Vagina (tissue), 2 donors: ENCODE measurements at regions not wholly inside any gene's neighbourhood (a gene's known extent, or its start where the extent isn't known, plus 50 kb on each side); places are given as distances from the start of the nearest gene placed in this dataset.

Source experiments
- POLR2A ChIP-seq, 2 donors: fragments of 450-650 bp; IDR thresholded peaks; one replicate each; pipeline ENCODE4 v1.6.1; 2017; ENCODE audit warnings: antibody characterized with exemption in 2 of 2, mild to moderate bottlenecking in 2 of 2, moderate library complexity in 2 of 2
- TF ChIP-seq, protein P1 (sequence below), 3 experiments: fragments of 450-650 bp in 2 of 3; fragments of 200-600 bp in 1 of 3; sonication (generic) in 1 of 3; IDR thresholded peaks; one replicate each; pipeline ENCODE4 v1.5.1; 2017 to 2019; ENCODE audit warnings: antibody characterized with exemption in 3 of 3, mild to moderate bottlenecking in 2 of 3, moderate library complexity in 2 of 3

DNA sequence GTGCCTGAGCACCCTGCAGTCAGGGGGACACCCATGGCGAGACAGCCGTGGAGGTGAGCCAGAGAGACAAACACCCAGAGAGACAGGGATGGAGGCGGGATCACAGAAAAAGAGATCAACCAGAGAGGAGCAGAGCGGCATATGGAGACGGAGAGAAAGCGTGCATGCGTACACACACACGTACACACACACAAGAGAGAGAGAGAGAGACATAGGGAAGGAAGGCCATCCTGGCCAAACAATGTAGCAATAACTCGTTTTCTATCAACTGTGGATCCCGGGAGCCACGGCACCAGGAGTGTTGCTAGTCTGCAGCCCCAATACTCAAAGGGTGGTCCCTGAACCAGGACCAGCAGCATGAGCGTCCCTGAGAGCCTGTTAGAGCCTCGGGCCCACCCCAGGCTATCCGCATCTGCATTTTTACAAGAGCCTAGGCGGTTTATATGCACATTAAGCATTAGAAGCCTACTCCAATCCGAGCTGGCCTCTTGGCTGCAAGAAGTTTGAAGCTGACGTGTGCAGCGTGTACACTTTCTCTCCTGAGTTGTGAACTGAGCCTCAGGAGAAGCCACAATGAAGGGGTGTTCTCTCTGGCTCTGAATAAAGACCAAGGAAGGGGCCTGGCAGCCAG is 50.1 kb upstream of the MYCN start:
- TF ChIP-seq, protein P1, sequence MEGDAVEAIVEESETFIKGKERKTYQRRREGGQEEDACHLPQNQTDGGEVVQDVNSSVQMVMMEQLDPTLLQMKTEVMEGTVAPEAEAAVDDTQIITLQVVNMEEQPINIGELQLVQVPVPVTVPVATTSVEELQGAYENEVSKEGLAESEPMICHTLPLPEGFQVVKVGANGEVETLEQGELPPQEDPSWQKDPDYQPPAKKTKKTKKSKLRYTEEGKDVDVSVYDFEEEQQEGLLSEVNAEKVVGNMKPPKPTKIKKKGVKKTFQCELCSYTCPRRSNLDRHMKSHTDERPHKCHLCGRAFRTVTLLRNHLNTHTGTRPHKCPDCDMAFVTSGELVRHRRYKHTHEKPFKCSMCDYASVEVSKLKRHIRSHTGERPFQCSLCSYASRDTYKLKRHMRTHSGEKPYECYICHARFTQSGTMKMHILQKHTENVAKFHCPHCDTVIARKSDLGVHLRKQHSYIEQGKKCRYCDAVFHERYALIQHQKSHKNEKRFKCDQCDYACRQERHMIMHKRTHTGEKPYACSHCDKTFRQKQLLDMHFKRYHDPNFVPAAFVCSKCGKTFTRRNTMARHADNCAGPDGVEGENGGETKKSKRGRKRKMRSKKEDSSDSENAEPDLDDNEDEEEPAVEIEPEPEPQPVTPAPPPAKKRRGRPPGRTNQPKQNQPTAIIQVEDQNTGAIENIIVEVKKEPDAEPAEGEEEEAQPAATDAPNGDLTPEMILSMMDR (IDR thresholded peaks at IDR 0.05), result no peak
- TF ChIP-seq POLR2A (IDR thresholded peaks at IDR 0.05), result no peak
